ENCODE measurements at regions not wholly inside any gene's neighbourhood (a gene's known extent, or its start where the extent isn't known, plus 50 kb on each side); places are given as distances from the start of the nearest gene placed in this dataset.

GRCh38 chr7:132652507-132652906, 76.2 kb upstream of the PLXNA4 start:
- no peak overlapping the region for H3K27ac Mint-ChIP-seq
- no peaks in the 10 kb centered on the region for H3K27me3 Mint-ChIP-seq
- H3K36me3 Mint-ChIP-seq = no peaks in the 10 kb centered on the region
- no peaks in the 10 kb centered on the region for H3K9me3 Mint-ChIP-seq (ENCODE audit: low read depth)
- peaks cover 34% of the 10 kb centered on the region for H3K4me1 Mint-ChIP-seq (ENCODE audit: low read depth)
- H3K4me3 Mint-ChIP-seq = no peak overlapping the region

DNA sequence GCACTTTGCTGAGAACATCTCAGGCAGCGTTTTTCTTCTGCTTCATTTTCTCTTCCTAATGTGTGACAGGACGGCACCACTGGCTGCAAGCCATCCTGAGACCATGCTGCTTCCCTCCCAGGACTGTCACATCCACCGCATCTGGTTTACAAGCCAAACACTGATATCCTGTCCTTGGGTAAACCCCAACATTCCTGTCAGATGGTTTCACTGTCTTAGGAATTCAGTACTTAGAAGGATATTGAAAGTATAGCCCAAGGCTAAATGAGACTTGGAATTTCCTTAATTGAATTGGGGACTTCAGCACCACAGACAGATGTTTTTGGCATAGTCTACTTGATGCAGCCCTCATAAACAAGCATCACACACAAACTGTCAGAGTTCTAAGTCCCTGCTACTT, 74.2 kb upstream of the PLXNA4 start:
- Mint-ChIP-seq H3K27ac (no peak overlapping the region), H3K4me3 (no peak overlapping the region), H3K27me3 (no peaks in the 10 kb centered on the region), H3K36me3 (no peaks in the 10 kb centered on the region), H3K9me3 (ENCODE audit: low read depth) (no peaks in the 10 kb centered on the region), H3K4me1 (ENCODE audit: low read depth) (peaks cover 19% of the 10 kb centered on the region)

DNA sequence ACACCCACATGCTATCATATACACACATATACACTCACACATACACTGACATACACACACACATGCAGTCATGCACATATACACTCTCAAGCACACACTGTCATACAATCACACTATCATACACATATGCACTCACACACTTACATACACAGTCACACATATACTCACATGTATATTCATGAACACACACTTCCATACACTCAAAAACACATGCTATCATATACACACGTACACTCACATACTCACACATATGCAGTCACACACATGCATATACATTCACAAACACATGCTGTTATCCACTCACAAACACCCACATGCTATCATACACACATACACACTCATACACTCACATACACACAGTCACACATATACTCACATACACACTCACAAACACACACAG, 71.0 kb upstream of the PLXNA4 start:
- Mint-ChIP-seq H3K4me3 (no peak overlapping the region), H3K9me3 (ENCODE audit: low read depth) (no peaks in the 10 kb centered on the region), H3K27me3 (no peaks in the 10 kb centered on the region), H3K36me3 (no peaks in the 10 kb centered on the region), H3K4me1 (ENCODE audit: low read depth) (no peaks in the 10 kb centered on the region), H3K27ac (no peak overlapping the region)

GRCh38 chr7:132646052-132646451, 69.8 kb upstream of the PLXNA4 start:
- no peaks in the 10 kb centered on the region for H3K36me3 Mint-ChIP-seq
- H3K4me1 Mint-ChIP-seq (ENCODE audit: low read depth) = no peaks in the 10 kb centered on the region
- no peaks in the 10 kb centered on the region for H3K27me3 Mint-ChIP-seq
- H3K27ac Mint-ChIP-seq = no peak overlapping the region
- no peaks in the 10 kb centered on the region for H3K9me3 Mint-ChIP-seq (ENCODE audit: low read depth)
- no peak overlapping the region for H3K4me3 Mint-ChIP-seq

- H3K27me3 Mint-ChIP-seq = no peaks in the 10 kb centered on the region
- H3K27ac Mint-ChIP-seq = no peak overlapping the region
- H3K9me3 Mint-ChIP-seq (ENCODE audit: low read depth) = no peaks in the 10 kb centered on the region
- H3K36me3 Mint-ChIP-seq = no peaks in the 10 kb centered on the region
- no peak overlapping the region for H3K4me3 Mint-ChIP-seq
- H3K4me1 Mint-ChIP-seq (ENCODE audit: low read depth) = no peaks in the 10 kb centered on the region
These were observed 67.0 kb upstream of the PLXNA4 start for GRCh38 chr7:132643302-132643701.

- Mint-ChIP-seq H3K36me3 (no peaks in the 10 kb centered on the region), H3K27me3 (no peaks in the 10 kb centered on the region), H3K4me3 (no peak overlapping the region), H3K9me3 (ENCODE audit: low read depth) (no peaks in the 10 kb centered on the region), H3K27ac (no peak overlapping the region), H3K4me1 (ENCODE audit: low read depth) (no peaks in the 10 kb centered on the region)
These were observed 65.0 kb upstream of the PLXNA4 start for GRCh38 chr7:132641238-132641637.

DNA sequence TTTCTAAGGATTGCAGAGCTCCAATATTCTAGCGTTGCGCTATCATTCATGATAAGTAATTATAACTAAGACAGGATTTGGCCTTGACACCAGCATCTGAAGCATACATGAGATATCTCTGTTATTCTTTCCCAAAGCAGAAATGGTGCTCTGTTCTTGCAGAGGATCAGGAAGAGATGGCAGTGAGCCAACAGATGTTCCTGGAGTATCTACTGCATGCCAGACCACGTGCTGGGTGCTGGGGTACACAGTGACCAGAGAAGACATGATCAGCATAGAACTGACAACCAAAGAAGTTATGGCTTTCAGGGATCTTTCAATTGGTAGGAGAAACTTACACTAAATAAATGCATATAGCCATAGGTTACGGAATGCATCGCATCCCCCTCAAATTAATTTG, 63.7 kb upstream of the PLXNA4 start:
- Mint-ChIP-seq H3K36me3 (no peaks in the 10 kb centered on the region), H3K9me3 (ENCODE audit: low read depth) (no peaks in the 10 kb centered on the region), H3K27ac (no peak overlapping the region), H3K4me1 (ENCODE audit: low read depth) (no peaks in the 10 kb centered on the region), H3K27me3 (no peaks in the 10 kb centered on the region), H3K4me3 (no peak overlapping the region)

- Mint-ChIP-seq H3K27ac (no peak overlapping the region), H3K9me3 (ENCODE audit: low read depth) (no peaks in the 10 kb centered on the region), H3K4me3 (no peak overlapping the region), H3K36me3 (no peaks in the 10 kb centered on the region), H3K4me1 (ENCODE audit: low read depth) (no peaks in the 10 kb centered on the region), H3K27me3 (no peaks in the 10 kb centered on the region)
These were observed 61.7 kb upstream of the PLXNA4 start for GRCh38 chr7:132638000-132638399.

GRCh38 chr7:132636581-132636980, 60.3 kb upstream of the PLXNA4 start:
- H3K36me3 Mint-ChIP-seq = no peaks in the 10 kb centered on the region
- H3K4me1 Mint-ChIP-seq (ENCODE audit: low read depth) = no peaks in the 10 kb centered on the region
- no peak overlapping the region for H3K4me3 Mint-ChIP-seq

GRCh38 chr7:132635127-132635526, 58.9 kb upstream of the PLXNA4 start:
- Mint-ChIP-seq H3K27me3 (peaks cover 1% of the 10 kb centered on the region), H3K4me1 (ENCODE audit: low read depth) (no peaks in the 10 kb centered on the region), H3K36me3 (no peaks in the 10 kb centered on the region), H3K4me3 (no peak overlapping the region), H3K27ac (no peak overlapping the region), H3K9me3 (ENCODE audit: low read depth) (no peaks in the 10 kb centered on the region)

More at GRCh38 chr7:132636581-132636980, 60.3 kb upstream of the PLXNA4 start:
- no peak overlapping the region for H3K27ac Mint-ChIP-seq
- H3K9me3 Mint-ChIP-seq (ENCODE audit: low read depth) = no peaks in the 10 kb centered on the region
- no peaks in the 10 kb centered on the region for H3K27me3 Mint-ChIP-seq

GRCh38 chr7:132630834-132631233, 54.6 kb upstream of the PLXNA4 start:
- Mint-ChIP-seq H3K27ac (no peak overlapping the region), H3K9me3 (ENCODE audit: low read depth) (no peaks in the 10 kb centered on the region), H3K4me1 (ENCODE audit: low read depth) (no peaks in the 10 kb centered on the region), H3K4me3 (no peak overlapping the region), H3K27me3 (peaks cover 1% of the 10 kb centered on the region), H3K36me3 (no peaks in the 10 kb centered on the region)
